Neuronal stem cell (in vitro differentiated cells): ENCODE measurements at regions not wholly inside any gene's neighbourhood (a gene's known extent, or its start where the extent isn't known, plus 50 kb on each side); places are given as distances from the start of the nearest gene placed in this dataset.

Experiments used
- DNase-seq: peaks from one replicate; pipeline ENCODE4 v3.0.0-alpha.2; 2013; ENCODE audit warnings: low spot score
- H2AFZ ChIP-seq: one replicate; pipeline ENCODE4 v1.6.1; 2013; ENCODE audit warnings: mild to moderate bottlenecking, low read length, inconsistent platforms
- H2AK5ac ChIP-seq: 2 replicates; pipeline ENCODE4 v1.6.1; 2013; ENCODE audit warnings: low read depth, mild to moderate bottlenecking, inconsistent platforms, low read length, moderate library complexity, mixed read lengths
- H2BK120ac ChIP-seq: 2 replicates; pipeline ENCODE4 v1.6.1; 2013; ENCODE audit warnings: low read depth, mild to moderate bottlenecking, inconsistent platforms, low read length, moderate library complexity, mixed read lengths
- H2BK12ac ChIP-seq: one replicate; pipeline ENCODE4 v1.6.1; 2013; ENCODE audit warnings: low read length, inconsistent platforms
- H2BK15ac ChIP-seq: 2 replicates; pipeline ENCODE4 v1.6.1; 2013; ENCODE audit warnings: mild to moderate bottlenecking, low read length, inconsistent platforms, mixed read lengths
- H2BK5ac ChIP-seq: one replicate; pipeline ENCODE4 v1.6.1; 2013; ENCODE audit warnings: inconsistent platforms, mild to moderate bottlenecking, low read length, moderate library complexity
- H3K14ac ChIP-seq: one replicate; pipeline ENCODE4 v1.6.1; 2013; ENCODE audit warnings: low read length, inconsistent platforms
- H3K18ac ChIP-seq: 2 replicates; pipeline ENCODE4 v1.6.1; 2013; ENCODE audit warnings: low read length, inconsistent platforms
- H3K23ac ChIP-seq: 2 replicates; pipeline ENCODE4 v1.6.1; 2013; ENCODE audit warnings: low read depth, mild to moderate bottlenecking, mixed read lengths, low read length, inconsistent platforms; ENCODE audit not compliant: poor library complexity
- H3K27ac ChIP-seq: replicated peaks from 3 replicates; pipeline ENCODE4 v1.5.1; 2013; ENCODE audit warnings: low read length, inconsistent platforms
- H3K27me3 ChIP-seq, 3 experiments: 2 replicates each; pipeline ENCODE4 v1.6.1; 2013; ENCODE audit warnings: low read length in 3 of 3, mild to moderate bottlenecking in 2 of 3, inconsistent platforms in 1 of 3, low read depth in 1 of 3, mixed read lengths in 1 of 3, moderate library complexity in 1 of 3; ENCODE audit not compliant: control insufficient read depth in 3 of 3, insufficient read depth in 3 of 3
- H3K36me3 ChIP-seq, 2 donors: replicated peaks in 1 of 2; 2 replicates each; pipeline ENCODE4 v1.6.1; 2013; ENCODE audit warnings: low read length in 2 of 2; ENCODE audit not compliant: control insufficient read depth in 2 of 2, insufficient read depth in 2 of 2
- H3K4ac ChIP-seq: 2 replicates; pipeline ENCODE4 v1.6.1; 2013; ENCODE audit warnings: inconsistent platforms, mild to moderate bottlenecking, low read length, moderate library complexity
- H3K4me1 ChIP-seq, 2 donors: 1 replicate in 1 of 2; 2 replicates in 1 of 2; pipeline ENCODE4 v1.6.1; 2013; ENCODE audit warnings: low read length in 2 of 2, low read depth in 1 of 2; ENCODE audit not compliant: control insufficient read depth in 2 of 2, insufficient read depth in 1 of 2
- H3K4me2 ChIP-seq: one replicate; pipeline ENCODE4 v1.6.1; 2013; ENCODE audit warnings: mild to moderate bottlenecking, low read length, inconsistent platforms; ENCODE audit not compliant: insufficient read depth, poor library complexity, severe bottlenecking
- H3K4me3 ChIP-seq, 2 donors: 2 replicates each; pipeline ENCODE4 v1.5.1; 2013; ENCODE audit warnings: low read length in 2 of 2, mild to moderate bottlenecking in 2 of 2, inconsistent platforms in 1 of 2, moderate library complexity in 1 of 2
- H3K79me1 ChIP-seq: one replicate; pipeline ENCODE4 v1.6.1; 2013; ENCODE audit warnings: low read depth, mild to moderate bottlenecking, inconsistent platforms, low read length, moderate library complexity
- H3K9ac ChIP-seq: one replicate; pipeline ENCODE4 v1.6.1; 2013; ENCODE audit warnings: mild to moderate bottlenecking, low read depth, low read length, inconsistent platforms; ENCODE audit not compliant: poor library complexity
- H3K9me3 ChIP-seq, 2 donors: replicated peaks in 1 of 2; 2 replicates each; pipeline versions ENCODE3 to v1.6.1; 2013; ENCODE audit warnings: low read length in 2 of 2, mild to moderate bottlenecking in 2 of 2, inconsistent platforms in 1 of 2, low read depth in 1 of 2, mixed read lengths in 1 of 2, moderate library complexity in 1 of 2; ENCODE audit not compliant: control insufficient read depth in 2 of 2, insufficient read depth in 1 of 2
- H4K8ac ChIP-seq: one replicate; pipeline ENCODE4 v1.6.1; 2013; ENCODE audit warnings: low read depth, mild to moderate bottlenecking, inconsistent platforms, low read length, moderate library complexity
- H4K91ac ChIP-seq: one replicate; pipeline ENCODE4 v1.6.1; 2013; ENCODE audit warnings: low read length, low read depth, mild to moderate bottlenecking, inconsistent platforms; ENCODE audit not compliant: poor library complexity
- WGBS, 2 donors: extraction: QIAGEN DNeasy Blood & Tissue Kit; methylation state at CpG; one replicate each; pipeline ENCODE4 v1.1.7; 2013; ENCODE audit warnings: missing lambda C conversion rate in 2 of 2, mixed read lengths in 1 of 2; ENCODE audit not compliant: insufficient read length in 2 of 2, insufficient replicate concordance in 1 of 2; ENCODE audit errors: extremely low coverage in 2 of 2; 5-methylcytosine and 5-hydroxymethylcytosine counted together

DNA sequence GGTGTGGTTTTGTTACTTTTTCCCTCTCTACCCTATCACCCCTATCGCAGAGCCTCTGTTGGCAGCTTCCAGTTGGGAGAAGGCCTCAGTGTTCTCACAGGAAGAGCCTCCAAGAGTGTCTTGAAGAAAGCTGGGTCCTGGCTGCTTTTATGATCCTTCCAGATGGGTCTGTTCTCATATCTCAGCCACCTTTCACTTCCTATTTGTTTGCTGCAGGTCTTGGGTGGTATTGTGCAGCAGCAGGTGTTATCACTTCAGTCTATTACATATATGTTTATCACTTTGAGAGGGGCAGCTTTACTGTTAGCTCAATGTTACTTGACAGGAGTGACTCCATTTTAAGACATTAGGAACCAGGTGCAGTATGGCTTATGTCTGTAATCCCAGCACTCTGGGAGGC lies 59.2 kb upstream of the GDNF start:
- H3K23ac ChIP-seq, result no peak overlapping the region
- no peak overlapping the region for H3K27ac ChIP-seq
- no peak overlapping the region for H2BK12ac ChIP-seq
- no peak overlapping the region for H2AK5ac ChIP-seq
- no peak overlapping the region for H3K4ac ChIP-seq
- H2AFZ ChIP-seq, result no peak overlapping the region
- no peaks in the 10 kb centered on the region for H3K9me3 ChIP-seq
- H2BK15ac ChIP-seq, result no peak overlapping the region
- WGBS, 2 donors, result no CpG with 5 or more reads among the region's 1 CpG
- no peaks in the 10 kb centered on the region for H3K27me3 ChIP-seq
- no peak overlapping the region for H4K8ac ChIP-seq
- no peaks in the 10 kb centered on the region for H3K79me1 ChIP-seq
- DNase-seq, result no peak
- H4K91ac ChIP-seq, result no peak overlapping the region
- H3K36me3 ChIP-seq, result no peaks in the 10 kb centered on the region
- H2BK120ac ChIP-seq, result no peak overlapping the region
- no peak overlapping the region for H3K4me2 ChIP-seq
- H3K18ac ChIP-seq, result no peak overlapping the region
- H3K14ac ChIP-seq, result no peak overlapping the region
- H3K9ac ChIP-seq, result no peak overlapping the region
- no peaks in the 10 kb centered on the region for H3K4me1 ChIP-seq
- no peak overlapping the region for H3K4me3 ChIP-seq
- no peak overlapping the region for H2BK5ac ChIP-seq

- H2AK5ac ChIP-seq, result no peak overlapping the region
- H3K27ac ChIP-seq, result no peak overlapping the region
- H3K4ac ChIP-seq, result no peak overlapping the region
- DNase-seq, result no peak
- WGBS, 2 donors, result no CpG with 5 or more reads among the region's 4 CpGs
- H2BK12ac ChIP-seq, result no peak overlapping the region
- no peaks in the 10 kb centered on the region for H3K79me1 ChIP-seq
- H3K4me2 ChIP-seq, result no peak overlapping the region
- H4K8ac ChIP-seq, result no peak overlapping the region
- H2BK120ac ChIP-seq, result no peak overlapping the region
- no peaks in the 10 kb centered on the region for H3K27me3 ChIP-seq
- H3K9ac ChIP-seq, result no peak overlapping the region
- H3K4me3 ChIP-seq, result no peak overlapping the region
- no peaks in the 10 kb centered on the region for H3K4me1 ChIP-seq
- no peaks in the 10 kb centered on the region for H3K9me3 ChIP-seq
- no peak overlapping the region for H2AFZ ChIP-seq
- H3K23ac ChIP-seq, result no peak overlapping the region
- H3K36me3 ChIP-seq, result no peaks in the 10 kb centered on the region
- no peak overlapping the region for H2BK15ac ChIP-seq
- H3K14ac ChIP-seq, result no peak overlapping the region
- no peak overlapping the region for H4K91ac ChIP-seq
- H2BK5ac ChIP-seq, result no peak overlapping the region
- no peak overlapping the region for H3K18ac ChIP-seq
Observed at GRCh38 chr5:37896159-37896558, 56.3 kb upstream of the GDNF start.

GRCh38 chr5:37893434-37894134 lies 53.7 kb upstream of the GDNF start:
- H3K23ac ChIP-seq, result no peak overlapping the region
- WGBS, 2 donors, result no CpG with 5 or more reads among the region's 3 CpGs

DNA sequence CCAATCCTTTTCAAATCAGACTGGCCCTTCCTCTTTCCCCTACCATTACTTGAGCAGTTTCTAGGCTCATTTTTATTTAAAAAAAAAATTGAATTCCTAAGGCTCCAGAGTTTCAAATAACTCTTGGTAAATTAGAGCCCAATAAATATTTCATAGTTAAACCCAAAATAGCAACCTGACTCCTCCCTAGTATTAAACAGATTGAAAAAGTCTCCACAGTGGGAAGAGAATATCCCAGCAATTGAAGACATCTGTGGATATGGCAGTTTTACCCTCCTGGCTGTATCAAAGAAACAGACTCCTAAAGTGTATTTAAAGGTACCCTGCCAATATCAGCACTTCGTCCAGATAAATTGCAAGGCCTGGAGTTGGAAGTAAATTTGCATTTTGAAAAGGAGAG lies 52.7 kb upstream of the GDNF start:
- no peak overlapping the region for H3K4ac ChIP-seq
- H3K4me1 ChIP-seq, result no peaks in the 10 kb centered on the region
- DNase-seq, result no peak
- H4K91ac ChIP-seq, result no peak overlapping the region
- H2BK5ac ChIP-seq, result no peak overlapping the region
- H2AK5ac ChIP-seq, result no peak overlapping the region
- H3K9me3 ChIP-seq, result no peaks in the 10 kb centered on the region
- no peak overlapping the region for H2AFZ ChIP-seq
- H3K4me2 ChIP-seq, result no peak overlapping the region
- no peak overlapping the region for H3K23ac ChIP-seq
- no peak overlapping the region for H2BK12ac ChIP-seq
- H3K9ac ChIP-seq, result no peak overlapping the region
- H3K4me3 ChIP-seq, result no peak overlapping the region
- no peak overlapping the region for H3K14ac ChIP-seq
- H2BK15ac ChIP-seq, result no peak overlapping the region
- no peak overlapping the region for H2BK120ac ChIP-seq
- H3K18ac ChIP-seq, result no peak overlapping the region
- no CpG with 5 or more reads among the region's 1 CpG for WGBS, 2 donors
- H4K8ac ChIP-seq, result no peak overlapping the region
- no peaks in the 10 kb centered on the region for H3K36me3 ChIP-seq
- no peaks in the 10 kb centered on the region for H3K79me1 ChIP-seq
- H3K27me3 ChIP-seq, result no peaks in the 10 kb centered on the region
- no peak overlapping the region for H3K27ac ChIP-seq

More at GRCh38 chr5:37893434-37894134, 53.7 kb upstream of the GDNF start:
- Histone ChIP-seq H3K14ac (no peak overlapping the region), H2BK120ac (no peak overlapping the region), H3K4me3 (no peak overlapping the region), H3K4ac (no peak overlapping the region), H4K91ac (no peak overlapping the region), H3K9ac (no peak overlapping the region), H2BK5ac (no peak overlapping the region), H2AFZ (no peak overlapping the region), H2BK12ac (no peak overlapping the region), H2BK15ac (no peak overlapping the region), H4K8ac (no peak overlapping the region), H3K18ac (no peak overlapping the region), H3K4me1 (no peaks in the 10 kb centered on the region), H3K4me2 (no peak overlapping the region), H2AK5ac (no peak overlapping the region), H3K27ac (no peak overlapping the region), H3K36me3 (no peaks in the 10 kb centered on the region), H3K9me3 (no peaks in the 10 kb centered on the region), H3K79me1 (no peaks in the 10 kb centered on the region), H3K27me3 (no peaks in the 10 kb centered on the region)
- no peak for DNase-seq
